Skeletal muscle cell (primary cell): ENCODE measurements at regions not wholly inside any gene's neighbourhood (a gene's known extent, or its start where the extent isn't known, plus 50 kb on each side); places are given as distances from the start of the nearest gene placed in this dataset.

ENCODE experiments used
- DNase-seq: peaks from one replicate; pipeline ENCODE4 v3.0.0-alpha.2; 2010; ENCODE audit warnings: low read depth
- H3K4me3 ChIP-seq: 2 replicates; pipeline ENCODE4 v1.5.1; 2011; ENCODE audit warnings: low read depth, mild to moderate bottlenecking, control low read depth, low read length, moderate library complexity

- H3K4me3 ChIP-seq: no peak overlapping the region
- no peak for DNase-seq
These were observed 55.8 kb upstream of the CDH6 start for GRCh38 chr5:31137676-31138075.

- no peak overlapping the region for H3K4me3 ChIP-seq
- DNase-seq: no peak
These were observed 57.9 kb upstream of the CDH6 start for GRCh38 chr5:31135542-31135941.

- DNase-seq: no peak
- no peak overlapping the region for H3K4me3 ChIP-seq
These were observed 60.0 kb upstream of the CDH6 start for GRCh38 chr5:31133488-31133887.

- no peak for DNase-seq
- H3K4me3 ChIP-seq: no peak overlapping the region
These were observed 62.0 kb upstream of the CDH6 start for GRCh38 chr5:31131381-31131891.

- DNase-seq: no peak
- H3K4me3 ChIP-seq: no peak overlapping the region
These were observed 62.8 kb upstream of the CDH6 start for GRCh38 chr5:31130676-31131075.

GRCh38 chr5:31124651-31125305 lies 68.7 kb upstream of the CDH6 start:
- no peak for DNase-seq
- H3K4me3 ChIP-seq: no peak overlapping the region

GRCh38 chr5:31124026-31124425 lies 69.5 kb upstream of the CDH6 start:
- no peak overlapping the region for H3K4me3 ChIP-seq
- no peak for DNase-seq

- no peak for DNase-seq
- no peak overlapping the region for H3K4me3 ChIP-seq
These were observed 70.2 kb upstream of the CDH6 start for GRCh38 chr5:31122998-31123951.

GRCh38 chr5:31121224-31121623 lies 72.3 kb upstream of the CDH6 start:
- no peak overlapping the region for H3K4me3 ChIP-seq
- no peak for DNase-seq

- no peak for DNase-seq
- H3K4me3 ChIP-seq: no peak overlapping the region
These were observed 72.9 kb upstream of the CDH6 start for GRCh38 chr5:31120642-31120948.

- no peak for DNase-seq
- H3K4me3 ChIP-seq: no peak overlapping the region
These were observed 73.4 kb upstream of the CDH6 start for GRCh38 chr5:31119938-31120641.

- no peak for DNase-seq
- no peak overlapping the region for H3K4me3 ChIP-seq
These were observed 76.9 kb upstream of the CDH6 start for GRCh38 chr5:31116466-31117031.

GRCh38 chr5:31114817-31115216 lies 78.7 kb upstream of the CDH6 start:
- DNase-seq: no peak
- H3K4me3 ChIP-seq: no peak overlapping the region

- DNase-seq: no peak
These were observed 79.7 kb upstream of the CDH6 start for GRCh38 chr5:31113666-31114350.

GRCh38 chr5:31113101-31113500 lies 80.4 kb upstream of the CDH6 start:
- no peak overlapping the region for H3K4me3 ChIP-seq
- DNase-seq: no peak

More at GRCh38 chr5:31113666-31114350, 79.7 kb upstream of the CDH6 start:
- no peak overlapping the region for H3K4me3 ChIP-seq

- no peak overlapping the region for H3K4me3 ChIP-seq
- no peak for DNase-seq
These were observed 86.4 kb upstream of the CDH6 start for GRCh38 chr5:31107091-31107518.

- no peak overlapping the region for H3K4me3 ChIP-seq
- DNase-seq: no peak
These were observed 86.8 kb upstream of the CDH6 start for GRCh38 chr5:31106691-31107090.

GRCh38 chr5:31106278-31106677 lies 87.2 kb upstream of the CDH6 start:
- no peak for DNase-seq

GRCh38 chr5:31104775-31105174 lies 88.7 kb upstream of the CDH6 start:
- no peak for DNase-seq
- H3K4me3 ChIP-seq: no peak overlapping the region

More at GRCh38 chr5:31106278-31106677, 87.2 kb upstream of the CDH6 start:
- no peak overlapping the region for H3K4me3 ChIP-seq
